ENCODE measurements at regions not wholly inside any gene's neighbourhood (a gene's known extent, or its start where the extent isn't known, plus 50 kb on each side); places are given as distances from the start of the nearest gene placed in this dataset.

DNA sequence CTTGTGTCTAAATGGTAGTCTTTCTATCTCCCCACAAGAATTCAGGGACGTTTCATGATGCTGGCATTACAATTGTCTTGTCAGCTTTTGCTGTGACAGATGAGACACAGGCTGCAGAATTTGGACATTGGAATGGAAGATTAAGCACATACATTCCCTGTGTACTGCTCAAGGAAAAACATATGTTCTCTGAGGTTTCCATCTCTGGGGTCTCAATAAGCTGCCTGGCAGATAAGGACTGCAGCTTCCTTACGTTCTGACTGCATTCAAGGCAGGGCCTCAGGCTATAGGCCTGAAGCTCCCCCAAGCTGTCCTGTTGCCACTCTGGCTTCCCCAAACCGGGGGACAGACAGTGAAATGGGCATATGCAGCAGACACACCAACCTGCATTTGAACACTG is 91.3 kb upstream of the KL start (continued):
- TF ChIP-seq, protein P1, sequence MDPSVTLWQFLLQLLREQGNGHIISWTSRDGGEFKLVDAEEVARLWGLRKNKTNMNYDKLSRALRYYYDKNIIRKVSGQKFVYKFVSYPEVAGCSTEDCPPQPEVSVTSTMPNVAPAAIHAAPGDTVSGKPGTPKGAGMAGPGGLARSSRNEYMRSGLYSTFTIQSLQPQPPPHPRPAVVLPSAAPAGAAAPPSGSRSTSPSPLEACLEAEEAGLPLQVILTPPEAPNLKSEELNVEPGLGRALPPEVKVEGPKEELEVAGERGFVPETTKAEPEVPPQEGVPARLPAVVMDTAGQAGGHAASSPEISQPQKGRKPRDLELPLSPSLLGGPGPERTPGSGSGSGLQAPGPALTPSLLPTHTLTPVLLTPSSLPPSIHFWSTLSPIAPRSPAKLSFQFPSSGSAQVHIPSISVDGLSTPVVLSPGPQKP (IDR thresholded peaks at IDR 0.05; ENCODE audit: low read depth, low read length): no peak
- TF ChIP-seq, protein P2, sequence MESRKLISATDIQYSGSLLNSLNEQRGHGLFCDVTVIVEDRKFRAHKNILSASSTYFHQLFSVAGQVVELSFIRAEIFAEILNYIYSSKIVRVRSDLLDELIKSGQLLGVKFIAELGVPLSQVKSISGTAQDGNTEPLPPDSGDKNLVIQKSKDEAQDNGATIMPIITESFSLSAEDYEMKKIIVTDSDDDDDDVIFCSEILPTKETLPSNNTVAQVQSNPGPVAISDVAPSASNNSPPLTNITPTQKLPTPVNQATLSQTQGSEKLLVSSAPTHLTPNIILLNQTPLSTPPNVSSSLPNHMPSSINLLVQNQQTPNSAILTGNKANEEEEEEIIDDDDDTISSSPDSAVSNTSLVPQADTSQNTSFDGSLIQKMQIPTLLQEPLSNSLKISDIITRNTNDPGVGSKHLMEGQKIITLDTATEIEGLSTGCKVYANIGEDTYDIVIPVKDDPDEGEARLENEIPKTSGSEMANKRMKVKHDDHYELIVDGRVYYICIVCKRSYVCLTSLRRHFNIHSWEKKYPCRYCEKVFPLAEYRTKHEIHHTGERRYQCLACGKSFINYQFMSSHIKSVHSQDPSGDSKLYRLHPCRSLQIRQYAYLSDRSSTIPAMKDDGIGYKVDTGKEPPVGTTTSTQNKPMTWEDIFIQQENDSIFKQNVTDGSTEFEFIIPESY (IDR thresholded peaks at IDR 0.05): no peak
- TF ChIP-seq, protein P3, sequence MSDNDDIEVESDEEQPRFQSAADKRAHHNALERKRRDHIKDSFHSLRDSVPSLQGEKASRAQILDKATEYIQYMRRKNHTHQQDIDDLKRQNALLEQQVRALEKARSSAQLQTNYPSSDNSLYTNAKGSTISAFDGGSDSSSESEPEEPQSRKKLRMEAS (IDR thresholded peaks at IDR 0.05; ENCODE audit: low read depth, low read length): no peak
- TF ChIP-seq, protein P4, sequence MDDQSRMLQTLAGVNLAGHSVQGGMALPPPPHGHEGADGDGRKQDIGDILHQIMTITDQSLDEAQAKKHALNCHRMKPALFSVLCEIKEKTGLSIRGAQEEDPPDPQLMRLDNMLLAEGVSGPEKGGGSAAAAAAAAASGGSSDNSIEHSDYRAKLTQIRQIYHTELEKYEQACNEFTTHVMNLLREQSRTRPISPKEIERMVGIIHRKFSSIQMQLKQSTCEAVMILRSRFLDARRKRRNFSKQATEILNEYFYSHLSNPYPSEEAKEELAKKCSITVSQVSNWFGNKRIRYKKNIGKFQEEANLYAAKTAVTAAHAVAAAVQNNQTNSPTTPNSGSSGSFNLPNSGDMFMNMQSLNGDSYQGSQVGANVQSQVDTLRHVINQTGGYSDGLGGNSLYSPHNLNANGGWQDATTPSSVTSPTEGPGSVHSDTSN (IDR thresholded peaks at IDR 0.05; ENCODE audit: insufficient replicate concordance, low read depth, low read length): no peak
- TF ChIP-seq SMAD1 (IDR thresholded peaks at IDR 0.05; ENCODE audit: low read depth, partially characterized antibody): no peak
- TF ChIP-seq, protein P5, sequence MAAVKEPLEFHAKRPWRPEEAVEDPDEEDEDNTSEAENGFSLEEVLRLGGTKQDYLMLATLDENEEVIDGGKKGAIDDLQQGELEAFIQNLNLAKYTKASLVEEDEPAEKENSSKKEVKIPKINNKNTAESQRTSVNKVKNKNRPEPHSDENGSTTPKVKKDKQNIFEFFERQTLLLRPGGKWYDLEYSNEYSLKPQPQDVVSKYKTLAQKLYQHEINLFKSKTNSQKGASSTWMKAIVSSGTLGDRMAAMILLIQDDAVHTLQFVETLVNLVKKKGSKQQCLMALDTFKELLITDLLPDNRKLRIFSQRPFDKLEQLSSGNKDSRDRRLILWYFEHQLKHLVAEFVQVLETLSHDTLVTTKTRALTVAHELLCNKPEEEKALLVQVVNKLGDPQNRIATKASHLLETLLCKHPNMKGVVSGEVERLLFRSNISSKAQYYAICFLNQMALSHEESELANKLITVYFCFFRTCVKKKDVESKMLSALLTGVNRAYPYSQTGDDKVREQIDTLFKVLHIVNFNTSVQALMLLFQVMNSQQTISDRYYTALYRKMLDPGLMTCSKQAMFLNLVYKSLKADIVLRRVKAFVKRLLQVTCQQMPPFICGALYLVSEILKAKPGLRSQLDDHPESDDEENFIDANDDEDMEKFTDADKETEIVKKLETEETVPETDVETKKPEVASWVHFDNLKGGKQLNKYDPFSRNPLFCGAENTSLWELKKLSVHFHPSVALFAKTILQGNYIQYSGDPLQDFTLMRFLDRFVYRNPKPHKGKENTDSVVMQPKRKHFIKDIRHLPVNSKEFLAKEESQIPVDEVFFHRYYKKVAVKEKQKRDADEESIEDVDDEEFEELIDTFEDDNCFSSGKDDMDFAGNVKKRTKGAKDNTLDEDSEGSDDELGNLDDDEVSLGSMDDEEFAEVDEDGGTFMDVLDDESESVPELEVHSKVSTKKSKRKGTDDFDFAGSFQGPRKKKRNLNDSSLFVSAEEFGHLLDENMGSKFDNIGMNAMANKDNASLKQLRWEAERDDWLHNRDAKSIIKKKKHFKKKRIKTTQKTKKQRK (IDR thresholded peaks at IDR 0.05; ENCODE audit: low read depth, low read length): no peak
- TF ChIP-seq, protein P6, sequence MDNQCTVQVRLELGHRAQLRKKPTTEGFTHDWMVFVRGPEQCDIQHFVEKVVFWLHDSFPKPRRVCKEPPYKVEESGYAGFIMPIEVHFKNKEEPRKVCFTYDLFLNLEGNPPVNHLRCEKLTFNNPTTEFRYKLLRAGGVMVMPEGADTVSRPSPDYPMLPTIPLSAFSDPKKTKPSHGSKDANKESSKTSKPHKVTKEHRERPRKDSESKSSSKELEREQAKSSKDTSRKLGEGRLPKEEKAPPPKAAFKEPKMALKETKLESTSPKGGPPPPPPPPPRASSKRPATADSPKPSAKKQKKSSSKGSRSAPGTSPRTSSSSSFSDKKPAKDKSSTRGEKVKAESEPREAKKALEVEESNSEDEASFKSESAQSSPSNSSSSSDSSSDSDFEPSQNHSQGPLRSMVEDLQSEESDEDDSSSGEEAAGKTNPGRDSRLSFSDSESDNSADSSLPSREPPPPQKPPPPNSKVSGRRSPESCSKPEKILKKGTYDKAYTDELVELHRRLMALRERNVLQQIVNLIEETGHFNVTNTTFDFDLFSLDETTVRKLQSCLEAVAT (IDR thresholded peaks at IDR 0.05): no peak
- TF ChIP-seq, protein P7, sequence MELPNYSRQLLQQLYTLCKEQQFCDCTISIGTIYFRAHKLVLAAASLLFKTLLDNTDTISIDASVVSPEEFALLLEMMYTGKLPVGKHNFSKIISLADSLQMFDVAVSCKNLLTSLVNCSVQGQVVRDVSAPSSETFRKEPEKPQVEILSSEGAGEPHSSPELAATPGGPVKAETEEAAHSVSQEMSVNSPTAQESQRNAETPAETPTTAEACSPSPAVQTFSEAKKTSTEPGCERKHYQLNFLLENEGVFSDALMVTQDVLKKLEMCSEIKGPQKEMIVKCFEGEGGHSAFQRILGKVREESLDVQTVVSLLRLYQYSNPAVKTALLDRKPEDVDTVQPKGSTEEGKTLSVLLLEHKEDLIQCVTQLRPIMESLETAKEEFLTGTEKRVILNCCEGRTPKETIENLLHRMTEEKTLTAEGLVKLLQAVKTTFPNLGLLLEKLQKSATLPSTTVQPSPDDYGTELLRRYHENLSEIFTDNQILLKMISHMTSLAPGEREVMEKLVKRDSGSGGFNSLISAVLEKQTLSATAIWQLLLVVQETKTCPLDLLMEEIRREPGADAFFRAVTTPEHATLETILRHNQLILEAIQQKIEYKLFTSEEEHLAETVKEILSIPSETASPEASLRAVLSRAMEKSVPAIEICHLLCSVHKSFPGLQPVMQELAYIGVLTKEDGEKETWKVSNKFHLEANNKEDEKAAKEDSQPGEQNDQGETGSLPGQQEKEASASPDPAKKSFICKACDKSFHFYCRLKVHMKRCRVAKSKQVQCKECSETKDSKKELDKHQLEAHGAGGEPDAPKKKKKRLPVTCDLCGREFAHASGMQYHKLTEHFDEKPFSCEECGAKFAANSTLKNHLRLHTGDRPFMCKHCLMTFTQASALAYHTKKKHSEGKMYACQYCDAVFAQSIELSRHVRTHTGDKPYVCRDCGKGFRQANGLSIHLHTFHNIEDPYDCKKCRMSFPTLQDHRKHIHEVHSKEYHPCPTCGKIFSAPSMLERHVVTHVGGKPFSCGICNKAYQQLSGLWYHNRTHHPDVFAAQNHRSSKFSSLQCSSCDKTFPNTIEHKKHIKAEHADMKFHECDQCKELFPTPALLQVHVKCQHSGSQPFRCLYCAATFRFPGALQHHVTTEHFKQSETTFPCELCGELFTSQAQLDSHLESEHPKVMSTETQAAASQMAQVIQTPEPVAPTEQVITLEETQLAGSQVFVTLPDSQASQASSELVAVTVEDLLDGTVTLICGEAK (IDR thresholded peaks at IDR 0.05; ENCODE audit: borderline replicate concordance): no peak
